B cell (primary cell): ENCODE measurements at regions not wholly inside any gene's neighbourhood (a gene's known extent, or its start where the extent isn't known, plus 50 kb on each side); places are given as distances from the start of the nearest gene placed in this dataset.

Experiments
- ATAC-seq: fragments of 200-7000 bp; cut with Tn5 transposase; one replicate; pipeline ENCODE4 v1.10.0; 2021; ENCODE audit warnings: low read depth, mild to moderate bottlenecking, moderate number of reproducible peaks, moderate library complexity
- CTCF ChIA-PET: fragments of 350-600 bp; sonication (Branson Sonifier 250); formaldehyde crosslinking; loops from one replicate; lab custom pipeline; 2021; ENCODE audit warnings: antibody characterized with exemption, inconsistent platforms; lab: Charles Lee
- POLR2A ChIA-PET: fragments of 350-600 bp; sonication (Branson Sonifier 250); formaldehyde crosslinking; loops from one replicate; lab custom pipeline; 2021; ENCODE audit warnings: antibody characterized with exemption; lab: Charles Lee
- DNase-seq: peaks from one replicate; pipeline ENCODE4 v3.0.0; 2013
- H2AFZ ChIP-seq: 2 replicates; pipeline ENCODE4 v1.6.1; 2012; ENCODE audit warnings: mild to moderate bottlenecking, low read depth, low read length; ENCODE audit not compliant: insufficient read depth, poor library complexity, severe bottlenecking
- H3K27ac ChIP-seq, 2 donors: 1 replicate in 1 of 2; 2 replicates in 1 of 2; pipeline ENCODE4 v1.5.1; 2012 to 2013; ENCODE audit warnings: low read length in 2 of 2, mild to moderate bottlenecking in 2 of 2, moderate library complexity in 1 of 2
- H3K27me3 ChIP-seq, 4 experiments: fragments of 200-600 bp in 1 of 4; sonication (generic) in 1 of 4; replicated peaks in 1 of 4; 1 replicate in 2 of 4; 2 replicates in 2 of 4; pipeline versions ENCODE4 v1.6.1 to v1.7.0; 2013 to 2016; ENCODE audit warnings: low read length in 3 of 4, mild to moderate bottlenecking in 2 of 4, mixed read lengths in 1 of 4, moderate library complexity in 1 of 4; ENCODE audit not compliant: insufficient read depth in 4 of 4, control insufficient read depth in 3 of 4; ENCODE audit errors: control extremely low read depth in 1 of 4
- H3K36me3 ChIP-seq, 2 experiments: replicated peaks in 1 of 2; 1 replicate in 1 of 2; 2 replicates in 1 of 2; pipeline versions ENCODE4 v1.6.1 to v1.7.1; 2013; ENCODE audit warnings: low read length in 1 of 2; ENCODE audit not compliant: insufficient read depth in 2 of 2, control insufficient read depth in 1 of 2; ENCODE audit errors: control extremely low read depth in 1 of 2, extremely low read depth in 1 of 2
- H3K4me1 ChIP-seq, 2 donors: fragments of 200-600 bp in 1 of 2; sonication (generic) in 1 of 2; 1 replicate in 1 of 2; 2 replicates in 1 of 2; pipeline versions ENCODE4 v1.5.1 to v1.6.1; 2013 to 2017; ENCODE audit warnings: low read length in 2 of 2; ENCODE audit not compliant: control insufficient read depth in 2 of 2, insufficient read depth in 2 of 2
- H3K4me2 ChIP-seq: replicated peaks from 2 replicates; pipeline ENCODE3; 2012; ENCODE audit warnings: mild to moderate bottlenecking, low read depth, low read length; ENCODE audit not compliant: poor library complexity, severe bottlenecking
- H3K4me3 ChIP-seq, 5 experiments: fragments of 200-600 bp in 1 of 5; sonication (generic) in 1 of 5; 1 replicate in 3 of 5; 2 replicates in 2 of 5; pipeline versions ENCODE4 v1.5.1 to v1.7.0; 2011 to 2016; ENCODE audit warnings: low read length in 4 of 5, mild to moderate bottlenecking in 4 of 5, low read depth in 2 of 5, control low read depth in 1 of 5, moderate library complexity in 1 of 5; ENCODE audit not compliant: insufficient read depth in 1 of 5; ENCODE audit errors: control extremely low read depth in 1 of 5, extremely low read depth in 1 of 5
- H3K79me2 ChIP-seq: fragments of 200-600 bp; sonication (generic); one replicate; pipeline ENCODE4 v1.6.0; 2016; ENCODE audit warnings: low read length; ENCODE audit not compliant: control insufficient read depth, insufficient read depth
- H3K9ac ChIP-seq: fragments of 200-600 bp; sonication (generic); 2 replicates; pipeline ENCODE4 v1.6.1; 2017; ENCODE audit warnings: mild to moderate bottlenecking, low read length, moderate library complexity
- H3K9me3 ChIP-seq, 3 donors: one replicate each; pipeline versions ENCODE4 v1.6.1 to v1.7.1; 2013; ENCODE audit warnings: low read length in 2 of 3; ENCODE audit not compliant: control insufficient read depth in 2 of 3, insufficient read depth in 1 of 3; ENCODE audit errors: control extremely low read depth in 1 of 3
- H4K20me1 ChIP-seq: 2 replicates; pipeline ENCODE4 v1.6.0; 2012; ENCODE audit warnings: mild to moderate bottlenecking, low read length; ENCODE audit not compliant: insufficient read depth, control insufficient read depth, poor library complexity, severe bottlenecking
- H3K27ac Mint-ChIP-seq: one replicate; pipeline ENCODE4 v1.8.0; 2021; ENCODE audit warnings: mixed read lengths
- H3K27me3 Mint-ChIP-seq: one replicate; pipeline ENCODE4 v1.8.0; 2021; ENCODE audit warnings: mixed read lengths
- H3K4me1 Mint-ChIP-seq: one replicate; pipeline ENCODE4 v1.8.0; 2021; ENCODE audit warnings: mixed read lengths
- H3K4me3 Mint-ChIP-seq: one replicate; pipeline ENCODE4 v1.8.0; 2021; ENCODE audit warnings: mixed read lengths
- H3K9me3 Mint-ChIP-seq: one replicate; pipeline ENCODE4 v1.8.0; 2022; ENCODE audit warnings: mixed read lengths; ENCODE audit not compliant: insufficient read depth
- CTCF ChIP-seq: fragments of 200-600 bp; IDR thresholded peaks from one replicate; pipeline ENCODE4 v1.8.0; 2022; ENCODE audit warnings: antibody characterized with exemption, mild to moderate bottlenecking
- EZH2 ChIP-seq: IDR thresholded peaks from 2 replicates; pipeline ENCODE4 v1.6.1; 2012; ENCODE audit warnings: borderline replicate concordance, low read depth, mild to moderate bottlenecking, moderate library complexity, low read length; ENCODE audit not compliant: insufficient read depth, poor library complexity, severe bottlenecking
- WGBS: methylation state at CpG from one replicate; pipeline ENCODE4 v1.1.5; 2013; ENCODE audit warnings: missing lambda C conversion rate; ENCODE audit not compliant: insufficient coverage; 5-methylcytosine and 5-hydroxymethylcytosine counted together
- intact Hi-C: fragments of 100-400 bp; cut with micrococcal nuclease; formaldehyde crosslinking; loops from one replicate; pipeline ENCODE4 v1.10.0; 2022

DNA sequence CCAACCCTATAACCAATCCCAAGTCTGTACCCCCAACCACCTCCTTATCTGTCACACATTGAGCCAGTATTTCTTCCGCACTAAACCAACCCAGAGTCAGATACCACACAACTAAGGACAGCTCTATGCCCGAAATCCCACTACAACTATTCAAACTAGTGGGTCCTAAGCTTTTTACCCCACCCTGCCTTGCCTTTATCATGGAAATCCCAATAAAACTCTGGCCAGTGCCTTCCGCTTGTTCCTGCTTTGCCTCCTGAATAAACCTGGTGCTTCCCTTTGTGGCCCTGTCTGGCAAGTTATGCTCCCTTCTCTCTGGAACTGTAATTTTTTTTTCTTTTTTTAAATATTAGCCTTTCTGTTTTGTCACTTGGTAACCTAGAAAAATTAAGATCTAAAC lies 493.3 kb upstream of the SYT1 start:
- intact Hi-C loops, result no loop called here
- DNase-seq (no peak), ATAC-seq (no peak)
- Histone ChIP-seq H3K4me2 (no peak overlapping the region), H4K20me1 (no peaks in the 10 kb centered on the region), H3K4me3 (no peak overlapping the region), H3K36me3 (no peaks in the 10 kb centered on the region), H3K9me3 (peaks cover 0 to 2% (median 1%) of the 10 kb centered on the region in 3 donors), H3K79me2 (no peaks in the 10 kb centered on the region), H2AFZ (no peak overlapping the region), H3K9ac (no peak overlapping the region), H3K27me3 (no peaks in the 10 kb centered on the region), H3K4me1 (no peaks in the 10 kb centered on the region), H3K27ac (no peak overlapping the region)
- H3K4me3 Mint-ChIP-seq, result no peak overlapping the region
- WGBS, result 77% methylated on average over 2 of the region's 3 CpGs
- CTCF ChIA-PET, result no interaction called here
- H3K27me3 Mint-ChIP-seq, result no peaks in the 10 kb centered on the region
- H3K27ac Mint-ChIP-seq, result no peak overlapping the region
- POLR2A ChIA-PET, result no interaction called here
- H3K9me3 Mint-ChIP-seq, result no peaks in the 10 kb centered on the region
- H3K4me1 Mint-ChIP-seq, result no peaks in the 10 kb centered on the region
- no peak for TF ChIP-seq EZH2
- TF ChIP-seq CTCF, result no peak

- H4K20me1 ChIP-seq, result no peaks in the 10 kb centered on the region
- no CpG with 5 or more reads among the region's 1 CpG for WGBS
- no peak overlapping the region for H3K4me2 ChIP-seq
- Mint-ChIP-seq H3K27ac (no peak overlapping the region), H3K4me3 (no peak overlapping the region), H3K9me3 (peaks cover 14% of the 10 kb centered on the region), H3K27me3 (no peaks in the 10 kb centered on the region), H3K4me1 (no peaks in the 10 kb centered on the region)
- no peak overlapping the region for H3K27ac ChIP-seq
- H2AFZ ChIP-seq, result no peak overlapping the region
- ChIA-PET CTCF (no interaction called here), POLR2A (no interaction called here)
- no peak overlapping the region for H3K9ac ChIP-seq
- no peak overlapping the region for H3K4me3 ChIP-seq
- peaks cover 0 to 8% (median 4%) of the 10 kb centered on the region in 3 donors for H3K9me3 ChIP-seq
- no peak for TF ChIP-seq CTCF
- no peak for TF ChIP-seq EZH2
- DNase-seq, result no peak
- H3K4me1 ChIP-seq, result no peaks in the 10 kb centered on the region
- no peak for ATAC-seq
- no peaks in the 10 kb centered on the region for H3K27me3 ChIP-seq
- H3K79me2 ChIP-seq, result no peaks in the 10 kb centered on the region
- H3K36me3 ChIP-seq, result no peaks in the 10 kb centered on the region
- intact Hi-C loops, result no loop called here
Measured at GRCh38 chr12:78375461-78375860, 489.1 kb upstream of the SYT1 start.
